ENCODE measurements at regions not wholly inside any gene's neighbourhood (a gene's known extent, or its start where the extent isn't known, plus 50 kb on each side); places are given as distances from the start of the nearest gene placed in this dataset.

- Histone ChIP-seq H3K4me3 (ENCODE audit: low read depth, low read length) (no peak overlapping the region), H3K27me3 (ENCODE audit: control insufficient read depth, insufficient read depth, low read length) (peaks cover 3% of the 10 kb centered on the region), H3K36me3 (ENCODE audit: control insufficient read depth, insufficient read depth, low read length) (no peaks in the 10 kb centered on the region)
- DNase-seq (ENCODE audit: low read depth): no peak
- no peak for TF ChIP-seq CTCF (IDR thresholded peaks at IDR 0.05; ENCODE audit: insufficient read depth, low read length, poor library complexity, severe bottlenecking)
These were observed 813.4 kb downstream of the MAFB start for GRCh38 chr20:39875492-39876110.

- peaks cover 3% of the 10 kb centered on the region for H3K27me3 ChIP-seq (ENCODE audit: control insufficient read depth, insufficient read depth, low read length)
- peak; percentile 86 for TF ChIP-seq CTCF (IDR thresholded peaks at IDR 0.05; ENCODE audit: insufficient read depth, low read length, poor library complexity, severe bottlenecking)
- DNase-seq (ENCODE audit: low read depth): no peak
- H3K36me3 ChIP-seq (ENCODE audit: control insufficient read depth, insufficient read depth, low read length): no peaks in the 10 kb centered on the region
- H3K4me3 ChIP-seq (ENCODE audit: low read depth, low read length): no peak overlapping the region
These were observed 814.8 kb downstream of the MAFB start for GRCh38 chr20:39874049-39874893.

- Histone ChIP-seq H3K36me3 (ENCODE audit: control insufficient read depth, insufficient read depth, low read length) (no peaks in the 10 kb centered on the region), H3K4me3 (ENCODE audit: low read depth, low read length) (no peak overlapping the region), H3K27me3 (ENCODE audit: control insufficient read depth, insufficient read depth, low read length) (peaks cover 3% of the 10 kb centered on the region)
- no peak for TF ChIP-seq CTCF (IDR thresholded peaks at IDR 0.05; ENCODE audit: insufficient read depth, low read length, poor library complexity, severe bottlenecking)
- DNase-seq (ENCODE audit: low read depth): no peak
These were observed 815.8 kb downstream of the MAFB start for GRCh38 chr20:39873286-39873685.

- no peak overlapping the region for H3K4me3 ChIP-seq (ENCODE audit: low read depth, low read length)
- H3K27me3 ChIP-seq (ENCODE audit: control insufficient read depth, insufficient read depth, low read length): no peaks in the 10 kb centered on the region
- no peak for TF ChIP-seq CTCF (IDR thresholded peaks at IDR 0.05; ENCODE audit: insufficient read depth, low read length, poor library complexity, severe bottlenecking)
- H3K36me3 ChIP-seq (ENCODE audit: control insufficient read depth, insufficient read depth, low read length): no peaks in the 10 kb centered on the region
- no peak for DNase-seq (ENCODE audit: low read depth)
These were observed 818.0 kb downstream of the MAFB start for GRCh38 chr20:39871013-39871412.

GRCh38 chr20:39865446-39865845, 823.6 kb downstream of the MAFB start:
- no peak for DNase-seq (ENCODE audit: low read depth)
- H3K36me3 ChIP-seq (ENCODE audit: control insufficient read depth, insufficient read depth, low read length): no peaks in the 10 kb centered on the region
- TF ChIP-seq CTCF (IDR thresholded peaks at IDR 0.05; ENCODE audit: insufficient read depth, low read length, poor library complexity, severe bottlenecking): no peak
- no peaks in the 10 kb centered on the region for H3K27me3 ChIP-seq (ENCODE audit: control insufficient read depth, insufficient read depth, low read length)
- H3K4me3 ChIP-seq (ENCODE audit: low read depth, low read length): no peak overlapping the region

All from kidney epithelial cell (primary cell).